Activated CD8-positive, alpha-beta memory T cell treated with anti-CD3 and anti-CD28 coated beads, Interleukin-2, amount 10 ng/mL, durations not matched to agents 7 days and 5 days (primary cell): ENCODE measurements at regions not wholly inside any gene's neighbourhood (a gene's known extent, or its start where the extent isn't known, plus 50 kb on each side); places are given as distances from the start of the nearest gene placed in this dataset.
"Not testable (repeated sequence)": the region's sequence is repeated elsewhere in the genome, so short reads cannot be mapped to it uniquely, and the experiment has no call there.

Source experiments
- ATAC-seq: fragments of 150-1000 bp; cut with Tn5 transposase; one replicate; pipeline ENCODE4 v1.10.0; 2021; ENCODE audit warnings: moderate library complexity
- CTCF ChIA-PET: fragments of 350-600 bp; sonication (Branson Sonifier 250); formaldehyde crosslinking; loops from one replicate; lab custom pipeline; 2021; ENCODE audit warnings: antibody characterized with exemption; lab: Charles Lee
- DNase-seq: peaks from one replicate; pipeline ENCODE4 v3.0.0-alpha.2; 2020
- H3K27ac Mint-ChIP-seq: one replicate; pipeline ENCODE4 v1.8.0; 2021; ENCODE audit warnings: mild to moderate bottlenecking, mixed read lengths
- H3K27me3 Mint-ChIP-seq: one replicate; pipeline ENCODE4 v1.8.0; 2021; ENCODE audit warnings: mixed read lengths
- H3K36me3 Mint-ChIP-seq: one replicate; pipeline ENCODE4 v1.8.0; 2021; ENCODE audit warnings: mild to moderate bottlenecking, mixed read lengths
- H3K4me1 Mint-ChIP-seq: one replicate; pipeline ENCODE4 v1.8.0; 2021; ENCODE audit warnings: mixed read lengths
- H3K4me3 Mint-ChIP-seq: one replicate; pipeline ENCODE4 v1.8.0; 2021; ENCODE audit warnings: mild to moderate bottlenecking, moderate library complexity, mixed read lengths
- H3K9me3 Mint-ChIP-seq: one replicate; pipeline ENCODE4 v1.8.0; 2022; ENCODE audit warnings: low read depth, mixed read lengths

GRCh38 chr10:10726101-10726500 is 291.6 kb upstream of the CELF2 start:
- ATAC-seq: no peak
- CTCF ChIA-PET: no interaction called here
- Mint-ChIP-seq H3K9me3 (no peaks in the 10 kb centered on the region), H3K4me3 (no peak overlapping the region), H3K36me3 (no peaks in the 10 kb centered on the region), H3K27ac (no peak overlapping the region), H3K27me3 (no peaks in the 10 kb centered on the region), H3K4me1 (no peaks in the 10 kb centered on the region)
- DNase-seq: no peak

GRCh38 chr10:10727411-10727810 is 290.3 kb upstream of the CELF2 start:
- H3K27me3 Mint-ChIP-seq: not testable (repeated sequence)

GRCh38 chr10:10727812-10728211 is 289.9 kb upstream of the CELF2 start:
- CTCF ChIA-PET: no interaction called here
- Mint-ChIP-seq H3K27ac (no peak overlapping the region), H3K4me3 (no peak overlapping the region), H3K4me1 (no peaks in the 10 kb centered on the region), H3K36me3 (no peaks in the 10 kb centered on the region), H3K9me3 (no peaks in the 10 kb centered on the region), H3K27me3 (no peaks in the 10 kb centered on the region)
- ATAC-seq: no peak
- no peak for DNase-seq

More at GRCh38 chr10:10727411-10727810, 290.3 kb upstream of the CELF2 start:
- H3K9me3 Mint-ChIP-seq, CTCF ChIA-PET, ATAC-seq, DNase-seq, H3K27ac Mint-ChIP-seq, H3K4me1 Mint-ChIP-seq, H3K4me3 Mint-ChIP-seq, H3K36me3 Mint-ChIP-seq: not testable (repeated sequence)

GRCh38 chr10:10730471-10731043 is 287.1 kb upstream of the CELF2 start:
- H3K36me3 Mint-ChIP-seq: no peaks in the 10 kb centered on the region
- no peaks in the 10 kb centered on the region for H3K4me1 Mint-ChIP-seq
- ATAC-seq: no peak
- CTCF ChIA-PET: no interaction called here
- peaks cover 3% of the 10 kb centered on the region for H3K27me3 Mint-ChIP-seq
- no peak for DNase-seq
- no peaks in the 10 kb centered on the region for H3K9me3 Mint-ChIP-seq
- no peak overlapping the region for H3K27ac Mint-ChIP-seq
- no peak overlapping the region for H3K4me3 Mint-ChIP-seq

GRCh38 chr10:10731366-10731765 is 286.3 kb upstream of the CELF2 start:
- DNase-seq (no peak), ATAC-seq (no peak)
- H3K9me3 Mint-ChIP-seq: no peaks in the 10 kb centered on the region
- H3K27me3 Mint-ChIP-seq: peaks cover 3% of the 10 kb centered on the region
- CTCF ChIA-PET: no interaction called here
- no peak overlapping the region for H3K4me3 Mint-ChIP-seq
- H3K4me1 Mint-ChIP-seq: no peaks in the 10 kb centered on the region
- no peaks in the 10 kb centered on the region for H3K36me3 Mint-ChIP-seq
- no peak overlapping the region for H3K27ac Mint-ChIP-seq

GRCh38 chr10:10734356-10735064 is 283.2 kb upstream of the CELF2 start:
- ATAC-seq (no peak), DNase-seq (no peak)
- no peak overlapping the region for H3K27ac Mint-ChIP-seq
- CTCF ChIA-PET: no interaction called here
- H3K36me3 Mint-ChIP-seq: no peaks in the 10 kb centered on the region
- H3K9me3 Mint-ChIP-seq: no peaks in the 10 kb centered on the region
- H3K4me3 Mint-ChIP-seq: no peak overlapping the region
- H3K27me3 Mint-ChIP-seq: peaks cover 3% of the 10 kb centered on the region
- no peaks in the 10 kb centered on the region for H3K4me1 Mint-ChIP-seq

- no peaks in the 10 kb centered on the region for H3K4me1 Mint-ChIP-seq
- DNase-seq (no peak), ATAC-seq (no peak)
- H3K36me3 Mint-ChIP-seq: no peaks in the 10 kb centered on the region
- H3K9me3 Mint-ChIP-seq: peaks cover 2% of the 10 kb centered on the region
- no peak overlapping the region for H3K27ac Mint-ChIP-seq
- CTCF ChIA-PET: no interaction called here
- no peaks in the 10 kb centered on the region for H3K27me3 Mint-ChIP-seq
- no peak overlapping the region for H3K4me3 Mint-ChIP-seq
Measured at GRCh38 chr10:10745291-10745690, 272.4 kb upstream of the CELF2 start.

GRCh38 chr10:10755490-10755889 is 262.2 kb upstream of the CELF2 start:
- CTCF ChIA-PET: no interaction called here
- Mint-ChIP-seq H3K27me3 (no peaks in the 10 kb centered on the region), H3K27ac (no peak overlapping the region), H3K9me3 (no peaks in the 10 kb centered on the region), H3K36me3 (no peaks in the 10 kb centered on the region), H3K4me3 (no peak overlapping the region), H3K4me1 (no peaks in the 10 kb centered on the region)
- DNase-seq (no peak), ATAC-seq (no peak)

- Mint-ChIP-seq H3K4me1 (no peaks in the 10 kb centered on the region), H3K27ac (no peak overlapping the region), H3K9me3 (no peaks in the 10 kb centered on the region), H3K4me3 (no peak overlapping the region), H3K36me3 (no peaks in the 10 kb centered on the region), H3K27me3 (no peaks in the 10 kb centered on the region)
- ATAC-seq (no peak), DNase-seq (no peak)
- CTCF ChIA-PET: no interaction called here
Measured at GRCh38 chr10:10758306-10758705, 259.4 kb upstream of the CELF2 start.

GRCh38 chr10:10759806-10760205 is 257.9 kb upstream of the CELF2 start:
- H3K36me3 Mint-ChIP-seq, CTCF ChIA-PET, H3K4me1 Mint-ChIP-seq, H3K9me3 Mint-ChIP-seq, ATAC-seq, H3K27ac Mint-ChIP-seq, DNase-seq, H3K4me3 Mint-ChIP-seq, H3K27me3 Mint-ChIP-seq: not testable (repeated sequence)

- H3K27me3 Mint-ChIP-seq: no peaks in the 10 kb centered on the region
- H3K9me3 Mint-ChIP-seq: no peaks in the 10 kb centered on the region
Measured at GRCh38 chr10:10765017-10765416, 252.7 kb upstream of the CELF2 start.

GRCh38 chr10:10772411-10772810 is 245.3 kb upstream of the CELF2 start:
- no peaks in the 10 kb centered on the region for H3K36me3 Mint-ChIP-seq
- H3K27me3 Mint-ChIP-seq: no peaks in the 10 kb centered on the region
- DNase-seq: no peak
- H3K27ac Mint-ChIP-seq: no peak overlapping the region
- no peaks in the 10 kb centered on the region for H3K9me3 Mint-ChIP-seq
- H3K4me1 Mint-ChIP-seq: no peaks in the 10 kb centered on the region
- CTCF ChIA-PET: no interaction called here
- ATAC-seq: no peak
- H3K4me3 Mint-ChIP-seq: no peak overlapping the region

More at GRCh38 chr10:10765017-10765416, 252.7 kb upstream of the CELF2 start:
- Mint-ChIP-seq H3K27ac (no peak overlapping the region), H3K4me1 (no peaks in the 10 kb centered on the region), H3K36me3 (no peaks in the 10 kb centered on the region), H3K4me3 (no peak overlapping the region)
- CTCF ChIA-PET: no interaction called here
- ATAC-seq: no peak
- DNase-seq: no peak

GRCh38 chr10:10772874-10773508 is 244.7 kb upstream of the CELF2 start:
- H3K27ac Mint-ChIP-seq: no peak overlapping the region
- H3K4me3 Mint-ChIP-seq: no peak overlapping the region
- H3K36me3 Mint-ChIP-seq: no peaks in the 10 kb centered on the region
- no peak for DNase-seq
- no peaks in the 10 kb centered on the region for H3K4me1 Mint-ChIP-seq
- no peaks in the 10 kb centered on the region for H3K9me3 Mint-ChIP-seq
- CTCF ChIA-PET: no interaction called here
- no peak for ATAC-seq
- no peaks in the 10 kb centered on the region for H3K27me3 Mint-ChIP-seq

GRCh38 chr10:10774416-10774815 is 243.3 kb upstream of the CELF2 start:
- CTCF ChIA-PET: no interaction called here
- H3K4me1 Mint-ChIP-seq: no peaks in the 10 kb centered on the region
- no peaks in the 10 kb centered on the region for H3K36me3 Mint-ChIP-seq
- H3K27ac Mint-ChIP-seq: no peak overlapping the region
- H3K4me3 Mint-ChIP-seq: no peak overlapping the region
- no peak for ATAC-seq
- no peaks in the 10 kb centered on the region for H3K27me3 Mint-ChIP-seq
- no peaks in the 10 kb centered on the region for H3K9me3 Mint-ChIP-seq
- DNase-seq: no peak
